RWPE2 (cell line): ENCODE measurements at regions not wholly inside any gene's neighbourhood (a gene's known extent, or its start where the extent isn't known, plus 50 kb on each side); places are given as distances from the start of the nearest gene placed in this dataset.

Source experiments
- ATAC-seq: fragments of 200-7000 bp; cut with Tn5 transposase; 3 replicates; pipeline ENCODE4 v1.9.1; 2021; ENCODE audit warnings: low read depth
- DNase-seq: peaks from one replicate; pipeline ENCODE4 v3.0.0-alpha.2; 2020; ENCODE audit warnings: low spot score
- H3K27ac ChIP-seq: fragments of 450-650 bp; 2 replicates; pipeline ENCODE4 v1.5.1; 2017; ENCODE audit warnings: mild to moderate bottlenecking; ENCODE audit not compliant: poor library complexity, severe bottlenecking
- H3K27me3 ChIP-seq: fragments of 250-450 bp; sonication (Bioruptor Pico); 2 replicates; pipeline ENCODE4 v1.5.1; 2021; ENCODE audit warnings: mild to moderate bottlenecking, moderate library complexity; ENCODE audit not compliant: insufficient read depth, poor library complexity, severe bottlenecking
- H3K36me3 ChIP-seq: fragments of 250-450 bp; sonication (Bioruptor Pico); 2 replicates; pipeline ENCODE4 v1.5.1; 2020; ENCODE audit warnings: low read depth, mild to moderate bottlenecking, moderate library complexity
- H3K4me1 ChIP-seq: fragments of 250-450 bp; sonication (Bioruptor Pico); 2 replicates; pipeline ENCODE4 v1.5.1; 2021; ENCODE audit warnings: mild to moderate bottlenecking, moderate library complexity; ENCODE audit not compliant: insufficient read depth, poor library complexity, severe bottlenecking
- H3K4me3 ChIP-seq: fragments of 250-450 bp; sonication (Bioruptor Pico); 2 replicates; pipeline ENCODE4 v1.5.1; 2021; ENCODE audit warnings: mild to moderate bottlenecking, moderate library complexity; ENCODE audit not compliant: severe bottlenecking
- H3K9me3 ChIP-seq: fragments of 250-450 bp; sonication (Bioruptor Pico); 2 replicates; pipeline ENCODE4 v1.5.1; 2021; ENCODE audit warnings: mild to moderate bottlenecking, moderate library complexity; ENCODE audit not compliant: severe bottlenecking
- TF ChIP-seq, protein P1 (sequence below): fragments of 450-650 bp; IDR thresholded peaks from one replicate; pipeline ENCODE4 v1.5.1; 2017; ENCODE audit warnings: mild to moderate bottlenecking, moderate library complexity; ENCODE audit not compliant: poor library complexity, severe bottlenecking

DNA sequence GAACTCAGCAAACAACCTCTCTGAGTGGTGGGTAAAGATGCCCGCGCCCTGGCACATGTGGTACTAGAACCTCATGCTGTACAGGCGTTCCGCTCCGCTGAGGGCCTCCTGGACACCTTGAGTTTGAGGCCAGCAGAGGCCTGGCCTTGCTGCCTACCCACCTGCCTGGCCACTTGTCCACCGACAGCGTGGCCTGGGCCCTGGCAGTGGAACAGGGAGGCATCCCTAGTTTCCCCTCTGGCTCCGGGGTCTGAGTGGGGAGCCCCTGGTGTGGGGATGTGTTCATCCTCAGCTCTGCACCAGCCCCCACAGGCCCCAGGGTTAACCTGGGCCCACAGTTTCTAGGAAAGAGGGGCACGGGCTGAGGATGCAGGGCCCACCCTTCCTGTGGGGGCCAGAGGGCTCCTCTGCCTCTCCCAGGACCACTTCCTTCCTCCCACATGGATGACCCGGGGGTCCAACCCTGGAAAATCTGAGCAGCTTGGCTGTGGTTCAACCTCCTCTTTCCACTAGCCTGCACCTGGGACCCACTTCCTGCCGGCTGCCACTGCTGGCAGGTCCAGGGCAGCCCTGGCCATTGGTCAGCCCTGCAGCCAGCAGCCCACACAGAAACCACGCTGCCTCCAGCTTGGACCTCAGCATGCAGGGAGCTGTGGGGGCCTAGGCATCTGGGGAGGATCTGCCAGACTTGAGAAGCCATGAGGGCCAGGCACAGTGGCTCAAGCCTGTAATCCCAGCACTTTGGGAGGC, 53.3 kb upstream of the COL18A1 start:
- TF ChIP-seq, protein P1, sequence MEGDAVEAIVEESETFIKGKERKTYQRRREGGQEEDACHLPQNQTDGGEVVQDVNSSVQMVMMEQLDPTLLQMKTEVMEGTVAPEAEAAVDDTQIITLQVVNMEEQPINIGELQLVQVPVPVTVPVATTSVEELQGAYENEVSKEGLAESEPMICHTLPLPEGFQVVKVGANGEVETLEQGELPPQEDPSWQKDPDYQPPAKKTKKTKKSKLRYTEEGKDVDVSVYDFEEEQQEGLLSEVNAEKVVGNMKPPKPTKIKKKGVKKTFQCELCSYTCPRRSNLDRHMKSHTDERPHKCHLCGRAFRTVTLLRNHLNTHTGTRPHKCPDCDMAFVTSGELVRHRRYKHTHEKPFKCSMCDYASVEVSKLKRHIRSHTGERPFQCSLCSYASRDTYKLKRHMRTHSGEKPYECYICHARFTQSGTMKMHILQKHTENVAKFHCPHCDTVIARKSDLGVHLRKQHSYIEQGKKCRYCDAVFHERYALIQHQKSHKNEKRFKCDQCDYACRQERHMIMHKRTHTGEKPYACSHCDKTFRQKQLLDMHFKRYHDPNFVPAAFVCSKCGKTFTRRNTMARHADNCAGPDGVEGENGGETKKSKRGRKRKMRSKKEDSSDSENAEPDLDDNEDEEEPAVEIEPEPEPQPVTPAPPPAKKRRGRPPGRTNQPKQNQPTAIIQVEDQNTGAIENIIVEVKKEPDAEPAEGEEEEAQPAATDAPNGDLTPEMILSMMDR: no peak
- no peak for DNase-seq
- H3K4me3 ChIP-seq: no peak overlapping the region

GRCh38 chr21:45352621-45353139, 52.3 kb upstream of the COL18A1 start:
- H3K27me3 ChIP-seq: no peaks in the 10 kb centered on the region
- no peaks in the 10 kb centered on the region for H3K4me1 ChIP-seq
- H3K36me3 ChIP-seq: no peaks in the 10 kb centered on the region
- DNase-seq: no peak
- no peak for ATAC-seq
- H3K4me3 ChIP-seq: no peak overlapping the region
- no peaks in the 10 kb centered on the region for H3K9me3 ChIP-seq
- TF ChIP-seq, protein P1: no peak
- no peak overlapping the region for H3K27ac ChIP-seq

More for the DNA sequence above, 53.3 kb upstream of the COL18A1 start:
- Histone ChIP-seq H3K36me3 (no peaks in the 10 kb centered on the region), H3K9me3 (no peaks in the 10 kb centered on the region), H3K27me3 (peaks cover 8% of the 10 kb centered on the region), H3K4me1 (no peaks in the 10 kb centered on the region), H3K27ac (no peak overlapping the region)
- no peak for ATAC-seq

GRCh38 chr21:45353200-45353599, 51.8 kb upstream of the COL18A1 start:
- no peaks in the 10 kb centered on the region for H3K27me3 ChIP-seq
- H3K36me3 ChIP-seq: no peaks in the 10 kb centered on the region
- no peaks in the 10 kb centered on the region for H3K9me3 ChIP-seq
- H3K4me3 ChIP-seq: no peak overlapping the region
- DNase-seq (no peak), ATAC-seq (no peak)
- H3K27ac ChIP-seq: no peak overlapping the region
- no peaks in the 10 kb centered on the region for H3K4me1 ChIP-seq
- TF ChIP-seq, protein P1: no peak

DNA sequence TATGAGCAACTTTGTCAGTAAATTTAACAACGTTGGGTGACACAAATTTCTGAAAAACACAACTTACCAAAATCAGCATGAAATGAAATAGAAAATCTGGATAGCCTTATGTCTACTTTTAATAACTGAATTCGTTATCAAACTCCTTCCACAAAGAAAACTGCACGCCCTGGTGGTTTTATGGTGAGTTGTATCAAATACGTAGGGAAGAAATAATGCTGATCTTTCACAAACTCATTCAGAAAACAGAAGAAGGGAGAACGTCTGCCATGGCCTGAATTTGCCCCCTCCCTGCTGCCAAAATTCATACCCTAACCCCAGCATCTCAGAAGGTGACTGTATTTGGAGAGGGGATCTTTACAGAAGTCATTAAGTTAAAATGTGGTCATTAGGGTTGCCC, 50.0 kb upstream of the COL18A1 start:
- Histone ChIP-seq H3K4me3 (no peak overlapping the region), H3K27ac (no peak overlapping the region), H3K9me3 (no peaks in the 10 kb centered on the region), H3K4me1 (no peaks in the 10 kb centered on the region), H3K36me3 (no peaks in the 10 kb centered on the region), H3K27me3 (no peaks in the 10 kb centered on the region)
- TF ChIP-seq, protein P1: no peak
- no peak for DNase-seq
- no peak for ATAC-seq
